Lower lobe of right lung (tissue), 2 donors: ENCODE measurements at regions not wholly inside any gene's neighbourhood (a gene's known extent, or its start where the extent isn't known, plus 50 kb on each side); places are given as distances from the start of the nearest gene placed in this dataset.

Source experiments
- ATAC-seq, 2 donors: fragments of 200-7000 bp; cut with Tn5 transposase; one replicate each; pipeline ENCODE4 v1.9.1; 2020 to 2022; ENCODE audit warnings: mild to moderate bottlenecking in 2 of 2, moderate library complexity in 2 of 2
- DNase-seq: peaks from one replicate; pipeline ENCODE4 v3.0.0-alpha.2; 2020
- H3K27ac ChIP-seq: fragments of 200-600 bp; one replicate; pipeline ENCODE4 v1.8.0; 2022
- H3K27me3 ChIP-seq: fragments of 200-600 bp; one replicate; pipeline ENCODE4 v1.8.0; 2022; ENCODE audit warnings: low read depth
- H3K36me3 ChIP-seq: fragments of 200-600 bp; one replicate; pipeline ENCODE4 v1.8.0; 2022; ENCODE audit warnings: mild to moderate bottlenecking
- H3K4me1 ChIP-seq: fragments of 200-600 bp; one replicate; pipeline ENCODE4 v1.8.0; 2022
- H3K4me3 ChIP-seq: fragments of 200-600 bp; one replicate; pipeline ENCODE4 v1.8.0; 2022; ENCODE audit warnings: mild to moderate bottlenecking
- H3K9me3 ChIP-seq: fragments of 200-600 bp; one replicate; pipeline ENCODE4 v1.8.0; 2022
- intact Hi-C: fragments of 100-400 bp; cut with DNase I; formaldehyde crosslinking; loops from one replicate; pipeline ENCODE4 v1.11.0; 2022
- TF ChIP-seq, protein P1 (sequence below): fragments of 200-600 bp; IDR thresholded peaks from one replicate; pipeline ENCODE4 v1.8.0; 2022; ENCODE audit warnings: antibody characterized with exemption, mild to moderate bottlenecking
- donor health status: DM: no; HTN: yes; CAD: no; lungs with severe emphysema.

DNA sequence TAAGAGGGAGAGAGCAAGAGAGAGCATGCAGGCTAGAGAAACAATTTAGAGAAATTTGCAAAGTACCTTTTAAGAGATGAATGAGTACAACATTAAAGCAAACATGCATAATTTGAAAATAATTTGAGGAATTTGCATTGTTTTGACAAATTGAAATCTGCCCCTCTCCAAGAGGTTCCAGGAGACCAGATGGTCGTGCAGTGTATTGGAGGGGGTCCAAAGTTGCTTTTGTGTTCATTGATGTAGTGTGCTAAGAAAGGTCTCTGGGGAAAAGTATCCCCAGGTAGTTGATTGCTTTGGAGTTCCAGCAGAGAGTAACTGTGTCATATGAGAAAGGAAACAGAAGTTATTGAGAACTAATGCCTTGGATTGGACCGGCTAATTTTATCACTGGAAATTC, 635.0 kb upstream of the TENM3 start:
- Histone ChIP-seq H3K4me3 (no peak overlapping the region), H3K9me3 (no peaks in the 10 kb centered on the region), H3K27me3 (no peaks in the 10 kb centered on the region), H3K36me3 (no peaks in the 10 kb centered on the region), H3K4me1 (no peaks in the 10 kb centered on the region), H3K27ac (no peak overlapping the region)
- intact Hi-C loops: no loop called here
- TF ChIP-seq, protein P1, sequence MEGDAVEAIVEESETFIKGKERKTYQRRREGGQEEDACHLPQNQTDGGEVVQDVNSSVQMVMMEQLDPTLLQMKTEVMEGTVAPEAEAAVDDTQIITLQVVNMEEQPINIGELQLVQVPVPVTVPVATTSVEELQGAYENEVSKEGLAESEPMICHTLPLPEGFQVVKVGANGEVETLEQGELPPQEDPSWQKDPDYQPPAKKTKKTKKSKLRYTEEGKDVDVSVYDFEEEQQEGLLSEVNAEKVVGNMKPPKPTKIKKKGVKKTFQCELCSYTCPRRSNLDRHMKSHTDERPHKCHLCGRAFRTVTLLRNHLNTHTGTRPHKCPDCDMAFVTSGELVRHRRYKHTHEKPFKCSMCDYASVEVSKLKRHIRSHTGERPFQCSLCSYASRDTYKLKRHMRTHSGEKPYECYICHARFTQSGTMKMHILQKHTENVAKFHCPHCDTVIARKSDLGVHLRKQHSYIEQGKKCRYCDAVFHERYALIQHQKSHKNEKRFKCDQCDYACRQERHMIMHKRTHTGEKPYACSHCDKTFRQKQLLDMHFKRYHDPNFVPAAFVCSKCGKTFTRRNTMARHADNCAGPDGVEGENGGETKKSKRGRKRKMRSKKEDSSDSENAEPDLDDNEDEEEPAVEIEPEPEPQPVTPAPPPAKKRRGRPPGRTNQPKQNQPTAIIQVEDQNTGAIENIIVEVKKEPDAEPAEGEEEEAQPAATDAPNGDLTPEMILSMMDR: no peak
- DNase-seq (no peak), ATAC-seq (no peak)

GRCh38 chr4:181611033-181611711, 632.0 kb upstream of the TENM3 start:
- no peak for DNase-seq
- no peaks in the 10 kb centered on the region for H3K36me3 ChIP-seq
- TF ChIP-seq, protein P1: no peak
- H3K4me3 ChIP-seq: no peak overlapping the region
- no peak overlapping the region for H3K27ac ChIP-seq
- intact Hi-C loops: no loop called here
- no peaks in the 10 kb centered on the region for H3K27me3 ChIP-seq
- no peaks in the 10 kb centered on the region for H3K9me3 ChIP-seq
- no peak for ATAC-seq
- H3K4me1 ChIP-seq: no peaks in the 10 kb centered on the region

DNA sequence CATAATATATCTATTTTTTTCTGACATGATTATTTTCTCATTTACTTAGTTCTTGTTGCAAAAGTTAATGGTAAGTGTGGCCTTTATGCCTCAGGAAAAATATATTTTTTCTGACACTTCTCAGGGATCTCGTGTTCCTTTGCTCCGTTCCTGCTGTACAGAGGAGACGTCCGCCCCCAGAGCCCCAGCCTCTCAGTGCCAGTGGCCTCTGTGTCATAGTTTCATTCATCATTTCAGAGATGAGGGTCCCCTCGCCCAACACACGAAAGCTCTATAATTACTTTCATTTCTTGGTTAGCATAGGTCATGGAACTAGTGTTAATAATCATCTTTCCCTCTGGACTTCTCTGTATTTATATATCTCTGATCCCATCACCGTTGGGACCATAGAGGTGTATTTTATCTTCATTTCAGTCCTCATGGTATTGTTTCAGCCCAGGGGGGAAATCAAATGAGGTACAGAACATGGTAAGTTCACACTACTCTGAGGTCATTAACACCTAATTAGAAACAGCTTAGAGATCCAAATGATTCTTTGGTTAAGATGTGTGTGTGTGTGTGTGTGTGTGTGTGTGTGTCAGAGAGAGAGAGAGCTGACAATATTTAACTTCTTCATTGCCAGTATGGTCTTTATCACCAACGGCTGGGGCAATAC, 631.1 kb upstream of the TENM3 start:
- intact Hi-C loops: no loop called here
- Histone ChIP-seq H3K27me3 (no peaks in the 10 kb centered on the region), H3K4me1 (no peaks in the 10 kb centered on the region), H3K27ac (no peak overlapping the region), H3K4me3 (no peak overlapping the region), H3K36me3 (no peaks in the 10 kb centered on the region), H3K9me3 (no peaks in the 10 kb centered on the region)
- no peak for ATAC-seq
- TF ChIP-seq, protein P1: no peak
- no peak for DNase-seq

- DNase-seq: no peak
- Histone ChIP-seq H3K9me3 (no peaks in the 10 kb centered on the region), H3K36me3 (no peaks in the 10 kb centered on the region), H3K4me3 (no peak overlapping the region), H3K27me3 (no peaks in the 10 kb centered on the region), H3K4me1 (no peaks in the 10 kb centered on the region), H3K27ac (no peak overlapping the region)
- intact Hi-C loops: no loop called here
- TF ChIP-seq, protein P1: no peak
- no peak for ATAC-seq
Observed at GRCh38 chr4:181613200-181613599, 630.0 kb upstream of the TENM3 start.

GRCh38 chr4:181618038-181618618, 625.1 kb upstream of the TENM3 start:
- intact Hi-C loops: no loop called here
- TF ChIP-seq, protein P1: no peak
- ATAC-seq: no peak

More at GRCh38 chr4:181618038-181618618, 625.1 kb upstream of the TENM3 start:
- Histone ChIP-seq H3K4me1 (no peaks in the 10 kb centered on the region), H3K4me3 (no peak overlapping the region), H3K27me3 (no peaks in the 10 kb centered on the region), H3K36me3 (no peaks in the 10 kb centered on the region), H3K9me3 (no peaks in the 10 kb centered on the region), H3K27ac (no peak overlapping the region)
- DNase-seq: no peak
